Calu3 (cell line): ENCODE measurements at regions not wholly inside any gene's neighbourhood (a gene's known extent, or its start where the extent isn't known, plus 50 kb on each side); places are given as distances from the start of the nearest gene placed in this dataset.

ENCODE experiments used
- BruUV-seq: library from RNA; stranded (reverse); fragments of 400-500 nt; replicated peaks from 2 replicates; lab custom pipeline; 2021; lab: Mats Ljungman, UMichigan
- CTCF ChIA-PET: fragments of 300-600 bp; sonication (Branson Sonifier 250); formaldehyde crosslinking; loops from one replicate; lab custom pipeline; 2022; ENCODE audit warnings: antibody characterized with exemption; lab: Charles Lee
- DNase-seq: peaks from one replicate; pipeline ENCODE4 v3.0.0; 2022
- H3K27ac Mint-ChIP-seq: one replicate; pipeline ENCODE4 v1.8.0; 2022; ENCODE audit warnings: mixed read lengths; ENCODE audit not compliant: unreplicated experiment
- H3K27me3 Mint-ChIP-seq: one replicate; pipeline ENCODE4 v1.8.0; 2022; ENCODE audit warnings: mixed read lengths; ENCODE audit not compliant: unreplicated experiment
- H3K36me3 Mint-ChIP-seq: one replicate; pipeline ENCODE4 v1.8.0; 2022; ENCODE audit warnings: mild to moderate bottlenecking, moderate library complexity, mixed read lengths; ENCODE audit not compliant: insufficient read depth, unreplicated experiment
- H3K4me1 Mint-ChIP-seq: one replicate; pipeline ENCODE4 v1.8.0; 2022; ENCODE audit warnings: mild to moderate bottlenecking, low read depth, mixed read lengths; ENCODE audit not compliant: unreplicated experiment
- H3K4me3 Mint-ChIP-seq: one replicate; pipeline ENCODE4 v1.8.0; 2022; ENCODE audit warnings: mild to moderate bottlenecking, low read depth, moderate library complexity, mixed read lengths; ENCODE audit not compliant: unreplicated experiment
- H3K9me3 Mint-ChIP-seq: one replicate; pipeline ENCODE4 v1.8.0; 2022; ENCODE audit warnings: low read depth, mixed read lengths; ENCODE audit not compliant: unreplicated experiment
- CTCF ChIP-seq: fragments of 200-600 bp; IDR thresholded peaks from one replicate; pipeline ENCODE4 v1.8.0; 2022; ENCODE audit warnings: antibody characterized with exemption; ENCODE audit not compliant: unreplicated experiment
- intact Hi-C: fragments of 100-400 bp; cut with micrococcal nuclease; formaldehyde crosslinking; loops from one replicate; pipeline ENCODE4 v1.10.0; 2022; ENCODE audit not compliant: unreplicated experiment

- Mint-ChIP-seq H3K27ac (no peak overlapping the region), H3K27me3 (no peaks in the 10 kb centered on the region), H3K36me3 (peaks cover 4% of the 10 kb centered on the region), H3K4me3 (no peak overlapping the region), H3K4me1 (no peaks in the 10 kb centered on the region), H3K9me3 (no peaks in the 10 kb centered on the region)
- no TSS peak for BruUV-seq
- intact Hi-C loops = no loop called here
- CTCF ChIA-PET = no interaction called here
- no peak for TF ChIP-seq CTCF
- no peak for DNase-seq
Observed at GRCh38 chr14:35205737-35206136, 83.4 kb downstream of the PRORP start.

GRCh38 chr14:35211067-35211466, 81.1 kb upstream of the PSMA6 start:
- Mint-ChIP-seq H3K27ac (no peak overlapping the region), H3K4me3 (no peak overlapping the region), H3K9me3 (no peaks in the 10 kb centered on the region), H3K4me1 (peaks cover 12% of the 10 kb centered on the region), H3K27me3 (no peaks in the 10 kb centered on the region), H3K36me3 (no peaks in the 10 kb centered on the region)
- intact Hi-C loops = loop anchor here (5.0 kb wide), 1 partner anchor 69 kb away; no protein-coding TSS in a partner anchor
- no peak for DNase-seq
- no peak for TF ChIP-seq CTCF
- BruUV-seq = no TSS peak
- CTCF ChIA-PET = interaction anchor here (0.7 to 1.0 kb wide), 2 partner anchors 14 to 48 kb away, joined by 4 to 5 read pairs; no protein-coding TSS in a partner anchor

GRCh38 chr14:35212471-35213142, 79.6 kb upstream of the PSMA6 start:
- no peak for TF ChIP-seq CTCF
- H3K36me3 Mint-ChIP-seq = no peaks in the 10 kb centered on the region
- CTCF ChIA-PET = interaction anchor here (0.5 kb wide), 1 partner anchor 648 kb away, joined by 3 read pairs; no protein-coding TSS in a partner anchor
- no TSS peak for BruUV-seq
- no peaks in the 10 kb centered on the region for H3K27me3 Mint-ChIP-seq
- DNase-seq = no peak
- intact Hi-C loops = loop anchor here (5.0 kb wide), 1 partner anchor 70 kb away; no protein-coding TSS in a partner anchor
- no peak overlapping the region for H3K27ac Mint-ChIP-seq
- peaks cover 12% of the 10 kb centered on the region for H3K4me1 Mint-ChIP-seq
- no peaks in the 10 kb centered on the region for H3K9me3 Mint-ChIP-seq
- no peak overlapping the region for H3K4me3 Mint-ChIP-seq

GRCh38 chr14:35213143-35213788, 78.9 kb upstream of the PSMA6 start:
- CTCF ChIA-PET = no interaction called here
- TF ChIP-seq CTCF = no peak
- Mint-ChIP-seq H3K4me1 (peaks cover 12% of the 10 kb centered on the region), H3K27ac (no peak overlapping the region), H3K27me3 (no peaks in the 10 kb centered on the region), H3K9me3 (no peaks in the 10 kb centered on the region), H3K36me3 (no peaks in the 10 kb centered on the region), H3K4me3 (no peak overlapping the region)
- intact Hi-C loops = loop anchor here (5.0 kb wide), 1 partner anchor 71 kb away; no protein-coding TSS in a partner anchor
- no peak for DNase-seq
- no TSS peak for BruUV-seq
